HEK293 (cell line): ENCODE measurements at regions not wholly inside any gene's neighbourhood (a gene's known extent, or its start where the extent isn't known, plus 50 kb on each side); places are given as distances from the start of the nearest gene placed in this dataset.

Source experiments
- YY1 ChIP-seq: fragments of 450-650 bp; formaldehyde crosslinking; IDR thresholded peaks from 2 replicates; pipeline ENCODE4 v1.5.1; 2018; ENCODE audit warnings: missing biosample characterization, missing genetic modification characterization
- ZNF513 ChIP-seq: fragments of 450-650 bp; IDR thresholded peaks from 2 replicates; pipeline ENCODE4 v1.5.1; 2018; ENCODE audit warnings: missing biosample characterization, missing genetic modification characterization
- ZNF571 ChIP-seq: fragments of 450-650 bp; formaldehyde crosslinking; IDR thresholded peaks from 2 replicates; pipeline ENCODE4 v1.5.0; 2017; ENCODE audit warnings: missing biosample characterization, missing genetic modification characterization
- ZNF791 ChIP-seq: fragments of 450-650 bp; formaldehyde crosslinking; IDR thresholded peaks from 2 replicates; pipeline ENCODE4 v1.5.1; 2016; ENCODE audit warnings: missing biosample characterization, missing genetic modification characterization
- ZNF830 ChIP-seq: fragments of 450-650 bp; IDR thresholded peaks from 2 replicates; pipeline ENCODE4 v1.5.0; 2018; ENCODE audit warnings: missing biosample characterization, missing genetic modification characterization, low read depth, mild to moderate bottlenecking, moderate library complexity
- TF ChIP-seq, protein P1 (sequence below): fragments of 450-650 bp; formaldehyde crosslinking; IDR thresholded peaks from 2 replicates; pipeline ENCODE4 v1.5.1; 2016; ENCODE audit warnings: missing biosample characterization, missing genetic modification characterization

DNA sequence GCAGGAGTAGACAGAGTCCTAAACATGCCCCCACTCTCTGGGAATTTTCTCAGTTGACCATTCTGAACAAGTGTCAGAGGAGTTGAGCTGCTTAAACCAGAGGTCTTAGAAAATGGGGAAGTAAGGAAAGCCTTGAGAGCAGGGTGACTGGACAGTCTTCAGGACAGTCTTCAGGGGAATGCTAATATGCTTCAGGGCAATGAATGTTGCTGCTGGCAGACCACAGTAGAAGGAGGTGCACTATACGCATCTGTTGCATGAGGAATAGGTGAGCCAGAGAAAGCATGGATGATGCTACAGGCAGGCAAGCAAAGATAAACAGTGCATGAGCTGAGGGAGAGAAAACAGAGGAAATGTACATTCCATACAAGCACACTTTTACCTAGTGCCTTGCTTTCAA lies 196.6 kb upstream of the GPR12 start:
- TF ChIP-seq YY1 (no peak), ZNF791 (no peak), ZNF830 (tag by site-specific recombination) (no peak), ZNF513 (tag by site-specific recombination) (no peak), ZNF571 (no peak)
- TF ChIP-seq, protein P1, sequence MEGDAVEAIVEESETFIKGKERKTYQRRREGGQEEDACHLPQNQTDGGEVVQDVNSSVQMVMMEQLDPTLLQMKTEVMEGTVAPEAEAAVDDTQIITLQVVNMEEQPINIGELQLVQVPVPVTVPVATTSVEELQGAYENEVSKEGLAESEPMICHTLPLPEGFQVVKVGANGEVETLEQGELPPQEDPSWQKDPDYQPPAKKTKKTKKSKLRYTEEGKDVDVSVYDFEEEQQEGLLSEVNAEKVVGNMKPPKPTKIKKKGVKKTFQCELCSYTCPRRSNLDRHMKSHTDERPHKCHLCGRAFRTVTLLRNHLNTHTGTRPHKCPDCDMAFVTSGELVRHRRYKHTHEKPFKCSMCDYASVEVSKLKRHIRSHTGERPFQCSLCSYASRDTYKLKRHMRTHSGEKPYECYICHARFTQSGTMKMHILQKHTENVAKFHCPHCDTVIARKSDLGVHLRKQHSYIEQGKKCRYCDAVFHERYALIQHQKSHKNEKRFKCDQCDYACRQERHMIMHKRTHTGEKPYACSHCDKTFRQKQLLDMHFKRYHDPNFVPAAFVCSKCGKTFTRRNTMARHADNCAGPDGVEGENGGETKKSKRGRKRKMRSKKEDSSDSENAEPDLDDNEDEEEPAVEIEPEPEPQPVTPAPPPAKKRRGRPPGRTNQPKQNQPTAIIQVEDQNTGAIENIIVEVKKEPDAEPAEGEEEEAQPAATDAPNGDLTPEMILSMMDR, result no peak
